IMR-90 (cell line): ENCODE measurements at regions not wholly inside any gene's neighbourhood (a gene's known extent, or its start where the extent isn't known, plus 50 kb on each side); places are given as distances from the start of the nearest gene placed in this dataset.

Experiments
- ATAC-seq: fragments of 200-7000 bp; cut with Tn5 transposase; 2 replicates; pipeline ENCODE4 v1.9.1; 2020; ENCODE audit warnings: low read depth, mild to moderate bottlenecking, moderate library complexity
- BruUV-seq: library from RNA; stranded (reverse); fragments of 400-500 nt; replicated peaks from 2 replicates; lab custom pipeline; 2021; lab: Mats Ljungman, UMichigan
- CTCF ChIA-PET: fragments of 300-600 bp; formaldehyde crosslinking; extraction: SDS; loops from one replicate; lab custom pipeline; 2021; ENCODE audit warnings: antibody characterized with exemption; lab: Yijun Ruan, JAX
- POLR2A ChIA-PET: fragments of 300-600 bp; sonication (Branson Sonifier 250); formaldehyde crosslinking; loops from one replicate; lab custom pipeline; 2022; ENCODE audit warnings: antibody characterized with exemption; ENCODE audit not compliant: unreplicated experiment; lab: Charles Lee
- DNase-seq: peaks from one replicate; pipeline ENCODE4 v3.0.0; 2013
- H2AFZ ChIP-seq: replicated peaks from 2 replicates; pipeline ENCODE3; 2013; ENCODE audit warnings: low read length, mild to moderate bottlenecking; ENCODE audit not compliant: poor library complexity
- H2AK5ac ChIP-seq: 2 replicates; pipeline ENCODE4 v1.6.1; 2013; ENCODE audit warnings: low read depth, low read length, inconsistent platforms
- H2AK9ac ChIP-seq: replicated peaks from 2 replicates; pipeline ENCODE3; 2013; ENCODE audit warnings: mild to moderate bottlenecking, low read depth, low read length, moderate library complexity; ENCODE audit not compliant: poor library complexity
- H2BK120ac ChIP-seq: 2 replicates; pipeline ENCODE4 v1.6.1; 2013; ENCODE audit warnings: low read depth, low read length, inconsistent platforms
- H2BK15ac ChIP-seq: 3 replicates; pipeline ENCODE4 v1.6.1; 2013; ENCODE audit warnings: low read depth, low read length, inconsistent platforms
- H2BK20ac ChIP-seq: 2 replicates; pipeline ENCODE4 v1.6.1; 2013; ENCODE audit warnings: low read depth, mild to moderate bottlenecking, inconsistent platforms, low read length, moderate library complexity
- H2BK5ac ChIP-seq: 2 replicates; pipeline ENCODE4 v1.6.1; 2013; ENCODE audit warnings: mild to moderate bottlenecking, low read depth, low read length, inconsistent platforms; ENCODE audit not compliant: poor library complexity, severe bottlenecking
- H3K14ac ChIP-seq: replicated peaks from 2 replicates; pipeline ENCODE4 v1.6.1; 2013; ENCODE audit warnings: low read depth, low read length, inconsistent platforms
- H3K18ac ChIP-seq: 2 replicates; pipeline ENCODE4 v1.6.1; 2013; ENCODE audit warnings: low read depth, low read length, control low read depth
- H3K23ac ChIP-seq: 2 replicates; pipeline ENCODE4 v1.6.1; 2013; ENCODE audit warnings: low read depth, low read length, inconsistent platforms
- H3K27ac ChIP-seq: 2 replicates; pipeline ENCODE4 v1.5.1; 2013; ENCODE audit warnings: mild to moderate bottlenecking, control low read depth, low read length; ENCODE audit not compliant: insufficient read depth
- H3K27me3 ChIP-seq: 2 replicates; pipeline ENCODE4 v1.6.1; 2013; ENCODE audit warnings: low read length; ENCODE audit not compliant: control insufficient read depth, insufficient read depth
- H3K36me3 ChIP-seq: 2 replicates; pipeline ENCODE4 v1.6.1; 2013; ENCODE audit warnings: low read length, mixed read lengths; ENCODE audit not compliant: control insufficient read depth, insufficient read depth
- H3K4ac ChIP-seq: 2 replicates; pipeline ENCODE4 v1.6.1; 2013; ENCODE audit warnings: low read depth, low read length, inconsistent platforms
- H3K4me1 ChIP-seq: 2 replicates; pipeline ENCODE4 v1.6.1; 2013; ENCODE audit warnings: low read length, mixed read lengths; ENCODE audit not compliant: control insufficient read depth, insufficient read depth
- H3K4me2 ChIP-seq: 2 replicates; pipeline ENCODE4 v1.6.1; 2013; ENCODE audit warnings: low read depth, mild to moderate bottlenecking, control low read depth, low read length, moderate library complexity
- H3K4me3 ChIP-seq: 2 replicates; pipeline ENCODE4 v1.5.1; 2013; ENCODE audit warnings: low read depth, mild to moderate bottlenecking, control low read depth, low read length, moderate library complexity; ENCODE audit not compliant: insufficient read depth
- H3K56ac ChIP-seq: 2 replicates; pipeline ENCODE4 v1.6.1; 2013; ENCODE audit warnings: low read length, inconsistent platforms; ENCODE audit not compliant: insufficient read depth; ENCODE audit errors: extremely low read depth
- H3K79me1 ChIP-seq, 2 experiments: 2 replicates each; pipeline ENCODE4 v1.6.1; 2013; ENCODE audit warnings: low read length in 2 of 2, inconsistent platforms in 1 of 2, low read depth in 1 of 2
- H3K9ac ChIP-seq: 2 replicates; pipeline ENCODE4 v1.6.1; 2013; ENCODE audit warnings: low read depth, low read length, control low read depth
- H3K9me1 ChIP-seq: 2 replicates; pipeline ENCODE4 v1.6.1; 2013; ENCODE audit warnings: low read length, inconsistent platforms; ENCODE audit not compliant: insufficient read depth
- H3K9me3 ChIP-seq: 2 replicates; pipeline ENCODE4 v1.6.1; 2013; ENCODE audit warnings: low read length; ENCODE audit not compliant: control insufficient read depth, insufficient read depth
- H4K20me1 ChIP-seq: 2 replicates; pipeline ENCODE4 v1.6.1; 2013; ENCODE audit warnings: low read length, inconsistent platforms; ENCODE audit not compliant: insufficient read depth
- H4K5ac ChIP-seq: 2 replicates; pipeline ENCODE4 v1.6.1; 2013; ENCODE audit warnings: mild to moderate bottlenecking, low read depth, low read length, control low read depth
- H4K8ac ChIP-seq, 2 experiments: 2 replicates each; pipeline ENCODE4 v1.6.1; 2013; ENCODE audit warnings: low read depth in 2 of 2, low read length in 2 of 2, control low read depth in 1 of 2, inconsistent platforms in 1 of 2
- H4K91ac ChIP-seq: 2 replicates; pipeline ENCODE4 v1.6.1; 2013; ENCODE audit warnings: low read depth, low read length, inconsistent platforms; ENCODE audit not compliant: insufficient read depth
- BHLHE40 ChIP-seq: fragments of 150-350 bp; IDR thresholded peaks from 2 replicates; pipeline ENCODE4 v1.6.1; 2016; ENCODE audit warnings: mild to moderate bottlenecking, low read depth, low read length
- CEBPB ChIP-seq: IDR thresholded peaks from 2 replicates; pipeline ENCODE4 v1.6.1; 2012; ENCODE audit warnings: low read depth, low read length, improper control_type of control experiment
- CHD1 ChIP-seq: IDR thresholded peaks from 2 replicates; pipeline ENCODE4 v1.6.1; 2012; ENCODE audit warnings: low read depth, low read length, improper control_type of control experiment
- FOS ChIP-seq: fragments of 150-350 bp; IDR thresholded peaks from 2 replicates; pipeline ENCODE4 v1.6.1; 2016; ENCODE audit warnings: low read depth, low read length
- MAFK ChIP-seq: IDR thresholded peaks from 2 replicates; pipeline ENCODE4 v1.6.1; 2012; ENCODE audit warnings: low read depth, low read length, improper control_type of control experiment
- MAZ ChIP-seq: IDR thresholded peaks from 2 replicates; pipeline ENCODE4 v1.6.1; 2012; ENCODE audit warnings: low read depth, mild to moderate bottlenecking, low read length, improper control_type of control experiment, moderate library complexity, borderline replicate concordance
- MXI1 ChIP-seq: IDR thresholded peaks from 2 replicates; pipeline ENCODE4 v1.6.1; 2012; ENCODE audit warnings: low read depth, mild to moderate bottlenecking, low read length, moderate library complexity, borderline replicate concordance
- NFE2L2 ChIP-seq: fragments of 150-350 bp; IDR thresholded peaks from 2 replicates; pipeline ENCODE4 v1.6.1; 2016; ENCODE audit warnings: low read depth, mild to moderate bottlenecking, low read length
- POLR2A ChIP-seq: IDR thresholded peaks from 2 replicates; pipeline ENCODE4 v1.6.1; 2012; ENCODE audit warnings: mild to moderate bottlenecking, low read depth, low read length
- RAD21 ChIP-seq: IDR thresholded peaks from 2 replicates; pipeline ENCODE4 v1.6.1; 2012; ENCODE audit warnings: low read length, improper control_type of control experiment
- RCOR1 ChIP-seq: IDR thresholded peaks from 2 replicates; pipeline ENCODE4 v1.6.1; 2012; ENCODE audit warnings: mild to moderate bottlenecking, low read length, improper control_type of control experiment; ENCODE audit not compliant: insufficient replicate concordance
- RFX5 ChIP-seq: IDR thresholded peaks from 2 replicates; pipeline ENCODE4 v1.8.0; 2012; ENCODE audit warnings: low read depth, mild to moderate bottlenecking, low read length, moderate library complexity
- SMC3 ChIP-seq: fragments of 150-350 bp; IDR thresholded peaks from 2 replicates; pipeline ENCODE4 v1.6.1; 2016; ENCODE audit warnings: low read depth, mild to moderate bottlenecking, antibody characterized with exemption, low read length, moderate library complexity
- USF2 ChIP-seq: fragments of 150-350 bp; IDR thresholded peaks from 2 replicates; pipeline ENCODE4 v1.6.1; 2017; ENCODE audit warnings: mild to moderate bottlenecking, antibody characterized with exemption, low read length, low read depth
- dilution Hi-C: fragments of 300-500 bp; cut with HindIII; formaldehyde crosslinking; loops from one replicate; pipeline ENCODE4 v1.14.3; 2018; ENCODE audit warnings: low sequenced_read_pairs; ENCODE audit not compliant: unreplicated experiment
- in situ Hi-C: fragments of 300-500 bp; cut with MboI; formaldehyde crosslinking; loops from 3 replicates; pipeline ENCODE4 v1.14.3; 2019; ENCODE audit warnings: low sequenced_read_pairs, inconsistent platforms, mixed read lengths
- intact Hi-C: fragments of 100-400 bp; cut with micrococcal nuclease; formaldehyde crosslinking; loops from 2 replicates; pipeline ENCODE4 v1.10.0; 2022
- TF ChIP-seq, protein P1 (sequence below): fragments of 150-350 bp; IDR thresholded peaks from 2 replicates; pipeline ENCODE4 v1.6.1; 2016; ENCODE audit warnings: low read depth, mild to moderate bottlenecking, low read length, moderate library complexity, borderline replicate concordance
- TF ChIP-seq, protein P2 (sequence below): conservative IDR thresholded peaks from 2 replicates; pipeline ENCODE4 v1.5.1; 2012; ENCODE audit warnings: mild to moderate bottlenecking, low read depth, low read length, improper control_type of control experiment

DNA sequence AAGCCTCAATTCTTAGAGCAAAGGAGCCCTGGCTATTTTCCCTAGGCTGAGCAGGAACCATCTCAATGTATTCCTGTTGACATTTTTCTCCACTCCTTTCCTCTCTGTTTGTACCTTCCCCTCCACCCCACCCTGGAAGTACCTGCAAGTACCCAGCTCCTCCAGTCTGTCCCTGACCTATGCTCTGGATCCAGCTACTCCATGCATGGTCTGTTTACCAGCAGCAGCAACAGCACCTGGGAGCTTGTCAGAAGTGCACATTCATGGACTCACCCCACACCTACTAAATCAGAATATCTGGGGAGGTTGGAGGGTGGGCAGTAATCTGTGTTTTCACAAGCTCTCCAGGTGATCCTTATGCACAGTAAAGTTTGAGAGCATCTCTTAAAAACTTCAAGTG is 240.7 kb upstream of the UMPS start:
- no peak overlapping the region for H2BK20ac ChIP-seq
- POLR2A ChIA-PET: no interaction called here
- H3K9me3 ChIP-seq: no peaks in the 10 kb centered on the region
- no peak for ATAC-seq
- H4K8ac ChIP-seq: no peak overlapping the region
- no peaks in the 10 kb centered on the region for H3K79me1 ChIP-seq
- no peaks in the 10 kb centered on the region for H3K27me3 ChIP-seq
- no peak overlapping the region for H3K18ac ChIP-seq
- DNase-seq: no peak
- H3K23ac ChIP-seq: no peak overlapping the region
- no peak overlapping the region for H2BK5ac ChIP-seq
- H2BK15ac ChIP-seq: no peak overlapping the region
- dilution Hi-C loops (no loop called here), in situ Hi-C loops (no loop called here), intact Hi-C loops (no loop called here)
- no peak overlapping the region for H3K56ac ChIP-seq
- no peak overlapping the region for H3K27ac ChIP-seq
- CTCF ChIA-PET: interaction anchor here (0.9 kb wide), 1 partner anchor 71 kb away, joined by 3 read pairs; no protein-coding TSS in a partner anchor
- no peak overlapping the region for H3K9ac ChIP-seq
- H2BK120ac ChIP-seq: no peak overlapping the region
- no peak overlapping the region for H2AK5ac ChIP-seq
- no peak overlapping the region for H3K14ac ChIP-seq
- H3K4ac ChIP-seq: no peak overlapping the region
- no peaks in the 10 kb centered on the region; the same call in 1 of the 2 replicates for H4K20me1 ChIP-seq
- H3K4me2 ChIP-seq: no peak overlapping the region
- no peaks in the 10 kb centered on the region for H3K36me3 ChIP-seq
- H2AFZ ChIP-seq: no peak overlapping the region
- no peak overlapping the region for H3K4me3 ChIP-seq
- TF ChIP-seq NFE2L2 (no peak), USF2 (no peak), RAD21 (no peak), SMC3 (no peak), MAFK (no peak), FOS (no peak), CHD1 (no peak), RFX5 (no peak), RCOR1 (no peak), CEBPB (no peak), POLR2A (no peak), BHLHE40 (no peak), MXI1 (no peak), MAZ (no peak)
- TF ChIP-seq, protein P1, sequence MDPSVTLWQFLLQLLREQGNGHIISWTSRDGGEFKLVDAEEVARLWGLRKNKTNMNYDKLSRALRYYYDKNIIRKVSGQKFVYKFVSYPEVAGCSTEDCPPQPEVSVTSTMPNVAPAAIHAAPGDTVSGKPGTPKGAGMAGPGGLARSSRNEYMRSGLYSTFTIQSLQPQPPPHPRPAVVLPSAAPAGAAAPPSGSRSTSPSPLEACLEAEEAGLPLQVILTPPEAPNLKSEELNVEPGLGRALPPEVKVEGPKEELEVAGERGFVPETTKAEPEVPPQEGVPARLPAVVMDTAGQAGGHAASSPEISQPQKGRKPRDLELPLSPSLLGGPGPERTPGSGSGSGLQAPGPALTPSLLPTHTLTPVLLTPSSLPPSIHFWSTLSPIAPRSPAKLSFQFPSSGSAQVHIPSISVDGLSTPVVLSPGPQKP: no peak
- TF ChIP-seq, protein P2, sequence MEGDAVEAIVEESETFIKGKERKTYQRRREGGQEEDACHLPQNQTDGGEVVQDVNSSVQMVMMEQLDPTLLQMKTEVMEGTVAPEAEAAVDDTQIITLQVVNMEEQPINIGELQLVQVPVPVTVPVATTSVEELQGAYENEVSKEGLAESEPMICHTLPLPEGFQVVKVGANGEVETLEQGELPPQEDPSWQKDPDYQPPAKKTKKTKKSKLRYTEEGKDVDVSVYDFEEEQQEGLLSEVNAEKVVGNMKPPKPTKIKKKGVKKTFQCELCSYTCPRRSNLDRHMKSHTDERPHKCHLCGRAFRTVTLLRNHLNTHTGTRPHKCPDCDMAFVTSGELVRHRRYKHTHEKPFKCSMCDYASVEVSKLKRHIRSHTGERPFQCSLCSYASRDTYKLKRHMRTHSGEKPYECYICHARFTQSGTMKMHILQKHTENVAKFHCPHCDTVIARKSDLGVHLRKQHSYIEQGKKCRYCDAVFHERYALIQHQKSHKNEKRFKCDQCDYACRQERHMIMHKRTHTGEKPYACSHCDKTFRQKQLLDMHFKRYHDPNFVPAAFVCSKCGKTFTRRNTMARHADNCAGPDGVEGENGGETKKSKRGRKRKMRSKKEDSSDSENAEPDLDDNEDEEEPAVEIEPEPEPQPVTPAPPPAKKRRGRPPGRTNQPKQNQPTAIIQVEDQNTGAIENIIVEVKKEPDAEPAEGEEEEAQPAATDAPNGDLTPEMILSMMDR: no peak
- no TSS peak for BruUV-seq
- H3K4me1 ChIP-seq: no peaks in the 10 kb centered on the region
- H3K9me1 ChIP-seq: peaks cover 4% of the 10 kb centered on the region; the same call in 1 of the 2 replicates
- H4K5ac ChIP-seq: no peak overlapping the region
- no peak overlapping the region for H4K91ac ChIP-seq
- no peak overlapping the region for H2AK9ac ChIP-seq
